WTC11 (cell line): ENCODE measurements at regions not wholly inside any gene's neighbourhood (a gene's known extent, or its start where the extent isn't known, plus 50 kb on each side); places are given as distances from the start of the nearest gene placed in this dataset.

Experiments
- ATAC-seq: fragments of 200-7000 bp; cut with Tn5 transposase; 2 replicates; pipeline ENCODE4 v1.10.0; 2021; ENCODE audit warnings: mild to moderate bottlenecking, moderate library complexity
- CTCF ChIA-PET: fragments of 300-600 bp; sonication (Branson Sonifier 250); formaldehyde crosslinking; loops from one replicate; lab custom pipeline; 2021; ENCODE audit warnings: antibody characterized with exemption; lab: Charles Lee
- POLR2A ChIA-PET: fragments of 350-600 bp; sonication (Branson Sonifier 250); formaldehyde crosslinking; loops from one replicate; lab custom pipeline; 2021; ENCODE audit warnings: antibody characterized with exemption; lab: Charles Lee
- DNase-seq: peaks from one replicate; pipeline ENCODE4 v3.0.0; 2021; ENCODE audit warnings: low spot score
- H3K27ac Mint-ChIP-seq: 2 replicates; pipeline ENCODE4 v1.8.0; 2021; ENCODE audit warnings: mixed read lengths
- H3K27me3 Mint-ChIP-seq: 2 replicates; pipeline ENCODE4 v1.8.0; 2021; ENCODE audit warnings: low read depth, mild to moderate bottlenecking, moderate library complexity, mixed read lengths
- H3K36me3 Mint-ChIP-seq: 2 replicates; pipeline ENCODE4 v1.8.0; 2021; ENCODE audit warnings: mixed read lengths
- H3K4me1 Mint-ChIP-seq: 2 replicates; pipeline ENCODE4 v1.8.0; 2022; ENCODE audit warnings: mixed read lengths
- H3K4me3 Mint-ChIP-seq: 2 replicates; pipeline ENCODE4 v1.8.0; 2021; ENCODE audit warnings: mild to moderate bottlenecking, moderate library complexity, mixed read lengths
- H3K9me3 Mint-ChIP-seq: 2 replicates; pipeline ENCODE4 v1.8.0; 2021; ENCODE audit warnings: mixed read lengths
- CBFB ChIP-seq: sonication (generic); formaldehyde crosslinking; IDR thresholded peaks from 2 replicates; pipeline ENCODE4 v1.8.1; 2022; ENCODE audit warnings: mild to moderate bottlenecking, low read depth, missing genetic modification reagents
- ESRRA ChIP-seq: sonication (generic); formaldehyde crosslinking; IDR thresholded peaks from 2 replicates; pipeline ENCODE4 v1.8.1; 2022; ENCODE audit warnings: mild to moderate bottlenecking, missing genetic modification reagents, borderline replicate concordance
- HMGA2 ChIP-seq: fragments of 250-450 bp; sonication (Bioruptor Pico); IDR thresholded peaks from 2 replicates; pipeline ENCODE4 v1.4.0; 2021; ENCODE audit warnings: mild to moderate bottlenecking, moderate library complexity
- JUN ChIP-seq: sonication (generic); formaldehyde crosslinking; IDR thresholded peaks from 2 replicates; pipeline ENCODE4 v1.8.0; 2023; ENCODE audit warnings: mild to moderate bottlenecking, missing genetic modification reagents
- NFE2L1 ChIP-seq: sonication (generic); formaldehyde crosslinking; IDR thresholded peaks from 2 replicates; pipeline ENCODE4 v1.8.1; 2023; ENCODE audit warnings: missing genetic modification reagents
- RORB ChIP-seq: fragments of 250-450 bp; sonication (Bioruptor Pico); IDR thresholded peaks from 2 replicates; pipeline ENCODE4 v1.9.0; 2021; ENCODE audit warnings: mild to moderate bottlenecking
- SMAD3 ChIP-seq: sonication (generic); formaldehyde crosslinking; IDR thresholded peaks from 2 replicates; pipeline ENCODE4 v1.8.0; 2022; ENCODE audit warnings: missing genetic modification reagents, mild to moderate bottlenecking, borderline replicate concordance
- SMAD4 ChIP-seq: sonication (generic); formaldehyde crosslinking; IDR thresholded peaks from 2 replicates; pipeline ENCODE4 v1.8.0; 2022; ENCODE audit warnings: mild to moderate bottlenecking, missing genetic modification reagents
- SOX15 ChIP-seq: fragments of 250-450 bp; sonication (Bioruptor Pico); IDR thresholded peaks from 2 replicates; pipeline ENCODE4 v1.9.0; 2021; ENCODE audit warnings: mild to moderate bottlenecking
- ZBTB21 ChIP-seq: sonication (generic); formaldehyde crosslinking; IDR thresholded peaks from 2 replicates; pipeline ENCODE4 v1.8.1; 2023; ENCODE audit warnings: mild to moderate bottlenecking, missing genetic modification reagents, borderline replicate concordance
- ZNF232 ChIP-seq: sonication (generic); formaldehyde crosslinking; IDR thresholded peaks from 2 replicates; pipeline ENCODE4 v1.8.0; 2022; ENCODE audit warnings: mild to moderate bottlenecking, missing genetic modification reagents
- ZNF317 ChIP-seq: sonication (generic); formaldehyde crosslinking; IDR thresholded peaks from 2 replicates; pipeline ENCODE4 v1.8.1; 2023; ENCODE audit warnings: low read depth, mild to moderate bottlenecking, moderate library complexity, missing genetic modification reagents, borderline replicate concordance
- ZNF396 ChIP-seq: fragments of 250-450 bp; sonication (Bioruptor Pico); IDR thresholded peaks from 2 replicates; pipeline ENCODE4 v1.8.0; 2021; ENCODE audit warnings: mild to moderate bottlenecking, moderate library complexity, borderline replicate concordance
- TF ChIP-seq, protein P1 (sequence below): sonication (generic); formaldehyde crosslinking; IDR thresholded peaks from 2 replicates; pipeline ENCODE4 v1.8.0; 2023; ENCODE audit warnings: missing genetic modification reagents
- TF ChIP-seq, protein P2 (sequence below): sonication (generic); formaldehyde crosslinking; conservative IDR thresholded peaks from 2 replicates; pipeline ENCODE4 v1.8.1; 2023; ENCODE audit warnings: mild to moderate bottlenecking, low read depth, missing genetic modification reagents, moderate library complexity
- TF ChIP-seq, protein P3 (sequence below): fragments of 250-450 bp; sonication (Bioruptor Pico); IDR thresholded peaks from 2 replicates; pipeline ENCODE4 v1.9.0; 2021; ENCODE audit warnings: moderate library complexity, mild to moderate bottlenecking, inconsistent platforms, borderline replicate concordance
- TF ChIP-seq, protein P4 (sequence below): sonication (generic); formaldehyde crosslinking; IDR thresholded peaks from 2 replicates; pipeline ENCODE4 v1.8.1; 2023; ENCODE audit warnings: mild to moderate bottlenecking, missing genetic modification reagents, borderline replicate concordance
- TF ChIP-seq, protein P5 (sequence below): sonication (generic); formaldehyde crosslinking; IDR thresholded peaks from 2 replicates; pipeline ENCODE4 v1.8.1; 2022; ENCODE audit warnings: mild to moderate bottlenecking, missing genetic modification reagents, moderate library complexity, borderline replicate concordance

DNA sequence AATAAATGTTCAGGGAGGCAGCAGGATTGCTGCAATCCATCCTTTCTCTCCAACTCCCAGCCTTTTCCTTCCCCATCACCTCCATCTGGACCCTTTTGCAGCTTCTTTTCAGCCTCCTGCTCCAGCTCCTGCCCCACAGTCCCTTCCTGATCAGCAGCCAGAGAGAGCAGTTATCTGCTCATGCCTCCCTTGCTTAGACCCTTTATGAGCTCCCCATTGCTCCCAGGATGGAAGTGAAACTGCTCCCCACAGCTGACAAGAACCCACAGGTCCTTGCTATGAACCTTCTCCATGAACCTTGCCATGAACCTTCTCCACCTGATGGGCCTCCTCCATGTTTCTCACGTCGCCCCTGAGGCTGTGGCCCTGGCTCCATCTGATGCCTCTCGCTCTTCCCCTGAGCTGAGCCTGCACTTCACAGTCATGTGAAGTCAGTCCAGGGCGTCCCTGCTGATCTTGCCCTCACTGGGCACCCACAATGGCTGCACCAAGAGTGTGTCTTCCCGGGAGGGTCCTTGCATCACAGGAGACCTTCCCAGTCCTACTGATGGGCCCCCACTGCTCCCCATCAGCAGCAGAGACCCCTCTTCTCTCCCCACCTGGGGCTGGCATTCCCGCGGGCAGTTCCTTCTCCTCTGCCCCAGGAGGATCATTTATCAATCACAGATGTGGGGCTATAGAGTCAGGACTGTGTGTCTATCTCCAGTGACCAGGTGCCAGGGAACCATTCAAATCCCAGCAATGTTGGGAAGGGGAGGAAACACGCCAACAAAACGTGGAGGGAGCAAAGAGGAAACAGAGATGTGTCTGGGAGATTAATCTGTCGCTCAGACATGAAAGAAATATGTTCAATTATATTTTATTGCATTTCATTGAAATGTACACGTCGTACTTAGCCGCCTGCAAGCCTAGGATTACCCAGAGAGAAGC lies 73.1 kb downstream of the MATN1 start:
- Mint-ChIP-seq H3K9me3 (peaks cover 7% of the 10 kb centered on the region; the same call in 1 of the 2 replicates), H3K36me3 (peaks cover 10% of the 10 kb centered on the region), H3K4me1 (peaks cover 9% of the 10 kb centered on the region), H3K27me3 (peaks cover 11% of the 10 kb centered on the region), H3K4me3 (no peak overlapping the region), H3K27ac (0 out of 2 replicates have a peak overlapping the region, but pooled peaks have one; percentile 29)
- ATAC-seq = no peak
- ChIA-PET POLR2A (interaction anchor here (0.6 to 1.0 kb wide), 2 partner anchors 36 to 1423 kb away, joined by 3 to 6 read pairs; partner anchors contain the start of gene TMEM39B), CTCF (interaction anchor here (0.7 kb wide), 2 partner anchors 33 to 270 kb away, joined by 3 to 4 read pairs; no protein-coding TSS in a partner anchor)
- no peak for DNase-seq
- TF ChIP-seq, protein P1, sequence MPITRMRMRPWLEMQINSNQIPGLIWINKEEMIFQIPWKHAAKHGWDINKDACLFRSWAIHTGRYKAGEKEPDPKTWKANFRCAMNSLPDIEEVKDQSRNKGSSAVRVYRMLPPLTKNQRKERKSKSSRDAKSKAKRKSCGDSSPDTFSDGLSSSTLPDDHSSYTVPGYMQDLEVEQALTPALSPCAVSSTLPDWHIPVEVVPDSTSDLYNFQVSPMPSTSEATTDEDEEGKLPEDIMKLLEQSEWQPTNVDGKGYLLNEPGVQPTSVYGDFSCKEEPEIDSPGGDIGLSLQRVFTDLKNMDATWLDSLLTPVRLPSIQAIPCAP (CRISPR knock-in tag) = no peak
- TF ChIP-seq HMGA2 (no peak), RORB (CRISPR knock-in tag) (no peak), SMAD3 (CRISPR knock-in tag) (no peak), ZNF232 (no peak), JUN (CRISPR knock-in tag) (no peak), SOX15 (CRISPR knock-in tag) (no peak), ZBTB21 (CRISPR knock-in tag) (no peak), NFE2L1 (CRISPR knock-in tag) (no peak), ESRRA (CRISPR knock-in tag) (no peak), SMAD4 (CRISPR knock-in tag) (no peak), ZNF396 (CRISPR knock-in tag) (no peak), ZNF317 (CRISPR knock-in tag) (no peak), CBFB (CRISPR knock-in tag) (no peak)
- TF ChIP-seq, protein P2, sequence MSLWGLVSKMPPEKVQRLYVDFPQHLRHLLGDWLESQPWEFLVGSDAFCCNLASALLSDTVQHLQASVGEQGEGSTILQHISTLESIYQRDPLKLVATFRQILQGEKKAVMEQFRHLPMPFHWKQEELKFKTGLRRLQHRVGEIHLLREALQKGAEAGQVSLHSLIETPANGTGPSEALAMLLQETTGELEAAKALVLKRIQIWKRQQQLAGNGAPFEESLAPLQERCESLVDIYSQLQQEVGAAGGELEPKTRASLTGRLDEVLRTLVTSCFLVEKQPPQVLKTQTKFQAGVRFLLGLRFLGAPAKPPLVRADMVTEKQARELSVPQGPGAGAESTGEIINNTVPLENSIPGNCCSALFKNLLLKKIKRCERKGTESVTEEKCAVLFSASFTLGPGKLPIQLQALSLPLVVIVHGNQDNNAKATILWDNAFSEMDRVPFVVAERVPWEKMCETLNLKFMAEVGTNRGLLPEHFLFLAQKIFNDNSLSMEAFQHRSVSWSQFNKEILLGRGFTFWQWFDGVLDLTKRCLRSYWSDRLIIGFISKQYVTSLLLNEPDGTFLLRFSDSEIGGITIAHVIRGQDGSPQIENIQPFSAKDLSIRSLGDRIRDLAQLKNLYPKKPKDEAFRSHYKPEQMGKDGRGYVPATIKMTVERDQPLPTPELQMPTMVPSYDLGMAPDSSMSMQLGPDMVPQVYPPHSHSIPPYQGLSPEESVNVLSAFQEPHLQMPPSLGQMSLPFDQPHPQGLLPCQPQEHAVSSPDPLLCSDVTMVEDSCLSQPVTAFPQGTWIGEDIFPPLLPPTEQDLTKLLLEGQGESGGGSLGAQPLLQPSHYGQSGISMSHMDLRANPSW = no peak
- TF ChIP-seq, protein P3, sequence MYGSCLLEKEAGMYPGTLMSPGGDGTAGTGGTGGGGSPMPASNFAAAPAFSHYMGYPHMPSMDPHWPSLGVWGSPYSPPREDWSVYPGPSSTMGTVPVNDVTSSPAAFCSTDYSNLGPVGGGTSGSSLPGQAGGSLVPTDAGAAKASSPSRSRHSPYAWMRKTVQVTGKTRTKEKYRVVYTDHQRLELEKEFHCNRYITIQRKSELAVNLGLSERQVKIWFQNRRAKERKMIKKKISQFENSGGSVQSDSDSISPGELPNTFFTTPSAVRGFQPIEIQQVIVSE (CRISPR knock-in tag) = no peak
- TF ChIP-seq, protein P4, sequence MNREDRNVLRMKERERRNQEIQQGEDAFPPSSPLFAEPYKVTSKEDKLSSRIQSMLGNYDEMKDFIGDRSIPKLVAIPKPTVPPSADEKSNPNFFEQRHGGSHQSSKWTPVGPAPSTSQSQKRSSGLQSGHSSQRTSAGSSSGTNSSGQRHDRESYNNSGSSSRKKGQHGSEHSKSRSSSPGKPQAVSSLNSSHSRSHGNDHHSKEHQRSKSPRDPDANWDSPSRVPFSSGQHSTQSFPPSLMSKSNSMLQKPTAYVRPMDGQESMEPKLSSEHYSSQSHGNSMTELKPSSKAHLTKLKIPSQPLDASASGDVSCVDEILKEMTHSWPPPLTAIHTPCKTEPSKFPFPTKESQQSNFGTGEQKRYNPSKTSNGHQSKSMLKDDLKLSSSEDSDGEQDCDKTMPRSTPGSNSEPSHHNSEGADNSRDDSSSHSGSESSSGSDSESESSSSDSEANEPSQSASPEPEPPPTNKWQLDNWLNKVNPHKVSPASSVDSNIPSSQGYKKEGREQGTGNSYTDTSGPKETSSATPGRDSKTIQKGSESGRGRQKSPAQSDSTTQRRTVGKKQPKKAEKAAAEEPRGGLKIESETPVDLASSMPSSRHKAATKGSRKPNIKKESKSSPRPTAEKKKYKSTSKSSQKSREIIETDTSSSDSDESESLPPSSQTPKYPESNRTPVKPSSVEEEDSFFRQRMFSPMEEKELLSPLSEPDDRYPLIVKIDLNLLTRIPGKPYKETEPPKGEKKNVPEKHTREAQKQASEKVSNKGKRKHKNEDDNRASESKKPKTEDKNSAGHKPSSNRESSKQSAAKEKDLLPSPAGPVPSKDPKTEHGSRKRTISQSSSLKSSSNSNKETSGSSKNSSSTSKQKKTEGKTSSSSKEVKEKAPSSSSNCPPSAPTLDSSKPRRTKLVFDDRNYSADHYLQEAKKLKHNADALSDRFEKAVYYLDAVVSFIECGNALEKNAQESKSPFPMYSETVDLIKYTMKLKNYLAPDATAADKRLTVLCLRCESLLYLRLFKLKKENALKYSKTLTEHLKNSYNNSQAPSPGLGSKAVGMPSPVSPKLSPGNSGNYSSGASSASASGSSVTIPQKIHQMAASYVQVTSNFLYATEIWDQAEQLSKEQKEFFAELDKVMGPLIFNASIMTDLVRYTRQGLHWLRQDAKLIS (CRISPR knock-in tag) = no peak
- TF ChIP-seq, protein P5, sequence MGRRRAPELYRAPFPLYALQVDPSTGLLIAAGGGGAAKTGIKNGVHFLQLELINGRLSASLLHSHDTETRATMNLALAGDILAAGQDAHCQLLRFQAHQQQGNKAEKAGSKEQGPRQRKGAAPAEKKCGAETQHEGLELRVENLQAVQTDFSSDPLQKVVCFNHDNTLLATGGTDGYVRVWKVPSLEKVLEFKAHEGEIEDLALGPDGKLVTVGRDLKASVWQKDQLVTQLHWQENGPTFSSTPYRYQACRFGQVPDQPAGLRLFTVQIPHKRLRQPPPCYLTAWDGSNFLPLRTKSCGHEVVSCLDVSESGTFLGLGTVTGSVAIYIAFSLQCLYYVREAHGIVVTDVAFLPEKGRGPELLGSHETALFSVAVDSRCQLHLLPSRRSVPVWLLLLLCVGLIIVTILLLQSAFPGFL (CRISPR knock-in tag) = no peak
